NT2/D1 (cell line): ENCODE measurements at regions not wholly inside any gene's neighbourhood (a gene's known extent, or its start where the extent isn't known, plus 50 kb on each side); places are given as distances from the start of the nearest gene placed in this dataset.

ENCODE experiments used
- SUZ12 ChIP-seq: IDR thresholded peaks from 2 replicates; pipeline ENCODE4 v1.6.1; 2011; ENCODE audit not compliant: insufficient read length, insufficient read depth; ENCODE audit errors: extremely low read depth
- YY1 ChIP-seq: IDR thresholded peaks from 2 replicates; pipeline ENCODE4 v1.6.1; 2011; ENCODE audit not compliant: insufficient read length, insufficient read depth
- ZNF274 ChIP-seq: IDR thresholded peaks from 2 replicates; pipeline ENCODE4 v1.6.1; 2011; ENCODE audit warnings: mild to moderate bottlenecking, low read depth, low read length

GRCh38 chr3:74370342-74370741 lies 244.1 kb downstream of the CNTN3 start:
- TF ChIP-seq ZNF274, result no peak
- TF ChIP-seq YY1, result no peak
- TF ChIP-seq SUZ12, result no peak
